NCI-H187 treated with DMSO at 0.1 percent for 48 hours (cell line): ENCODE measurements at regions not wholly inside any gene's neighbourhood (a gene's known extent, or its start where the extent isn't known, plus 50 kb on each side); places are given as distances from the start of the nearest gene placed in this dataset.

Source experiments
- DNase-seq: peaks from one replicate; lab custom pipeline; 2025; lab: John Stamatoyannopoulos, UW

GRCh38 chr20:10806539-10806938 is 132.7 kb upstream of the JAG1 start:
- no peak for DNase-seq

DNA sequence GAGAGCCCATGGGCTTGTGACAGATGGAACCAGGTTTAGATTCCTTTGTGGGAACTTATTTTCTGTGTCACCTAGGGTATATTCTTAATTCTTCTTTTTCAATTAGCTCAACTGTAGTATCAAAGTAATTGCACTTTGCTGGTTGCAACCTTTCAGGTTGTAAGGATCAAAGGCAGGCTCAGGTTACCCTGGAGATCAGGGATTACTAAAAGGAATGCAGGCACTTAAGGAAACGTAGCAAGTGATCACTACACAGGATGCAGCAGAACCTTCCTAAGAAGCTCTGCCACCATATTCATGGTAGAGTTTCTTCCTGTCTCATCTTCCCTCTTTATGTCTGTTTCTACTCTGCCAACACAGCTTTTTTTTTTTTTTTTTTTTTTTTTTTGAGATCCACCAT is 133.2 kb upstream of the JAG1 start:
- DNase-seq = no peak

- DNase-seq = no peak
Measured at GRCh38 chr20:10812759-10813327, 139.0 kb upstream of the JAG1 start.

DNA sequence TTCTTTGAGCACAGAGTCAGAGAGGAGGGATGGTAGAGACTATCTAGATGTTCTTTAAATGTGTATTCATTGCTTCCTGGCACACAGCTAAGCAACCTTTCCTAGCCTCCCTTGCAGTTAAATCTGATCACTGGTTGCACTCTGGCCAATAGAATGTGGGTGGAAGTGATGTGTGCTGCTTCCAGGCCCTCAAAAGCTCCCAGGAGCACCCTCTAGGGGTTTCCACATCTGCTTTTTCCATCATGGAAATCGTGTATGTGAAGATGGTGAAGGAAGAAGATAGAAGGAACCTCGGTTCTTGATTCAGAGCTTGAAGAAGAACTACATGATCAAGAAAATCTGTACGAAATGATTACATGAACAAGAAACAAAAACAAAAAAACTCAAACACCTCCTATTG is 149.8 kb upstream of the JAG1 start:
- no peak for DNase-seq

- no peak for DNase-seq
Measured at GRCh38 chr20:10824750-10825500, 151.1 kb upstream of the JAG1 start.

DNA sequence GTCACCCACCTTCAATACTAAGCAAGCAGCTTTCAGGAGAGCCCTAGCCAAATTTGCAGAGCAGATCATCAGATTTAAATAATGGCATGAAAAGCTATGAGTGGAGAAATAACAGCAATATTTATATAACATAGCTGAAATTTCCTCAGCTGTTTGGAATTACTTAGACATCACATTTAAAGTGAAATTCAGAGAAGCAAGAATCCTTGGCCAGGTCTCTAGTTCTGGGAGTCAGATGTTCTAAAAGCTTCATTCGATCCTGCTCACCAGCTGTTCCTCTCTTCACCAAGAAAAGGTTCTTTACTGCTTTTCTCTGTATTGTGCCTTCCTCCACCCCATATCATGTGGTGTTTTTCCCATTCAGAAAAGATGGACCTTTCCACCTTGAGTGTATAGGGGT is 152.3 kb upstream of the JAG1 start:
- no peak for DNase-seq

DNA sequence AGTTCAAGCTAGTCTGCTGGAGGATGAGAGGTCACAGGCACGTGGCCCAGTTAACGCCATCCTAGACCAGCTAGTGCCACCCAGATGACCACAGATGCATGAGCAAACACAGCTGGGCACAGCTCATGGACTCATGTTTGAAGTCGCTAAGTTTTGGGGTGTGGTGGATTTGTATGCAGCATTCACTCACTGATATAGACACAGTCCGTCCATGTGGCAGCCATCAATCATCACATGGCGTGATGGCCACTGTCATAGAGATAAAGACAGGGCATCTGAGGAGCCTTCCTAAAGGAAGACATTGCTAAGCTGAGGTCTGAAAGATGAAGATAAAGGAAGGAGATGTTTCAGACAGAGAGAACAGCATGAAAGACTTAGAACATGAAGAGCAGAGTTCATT is 154.4 kb upstream of the JAG1 start:
- no peak for DNase-seq

DNA sequence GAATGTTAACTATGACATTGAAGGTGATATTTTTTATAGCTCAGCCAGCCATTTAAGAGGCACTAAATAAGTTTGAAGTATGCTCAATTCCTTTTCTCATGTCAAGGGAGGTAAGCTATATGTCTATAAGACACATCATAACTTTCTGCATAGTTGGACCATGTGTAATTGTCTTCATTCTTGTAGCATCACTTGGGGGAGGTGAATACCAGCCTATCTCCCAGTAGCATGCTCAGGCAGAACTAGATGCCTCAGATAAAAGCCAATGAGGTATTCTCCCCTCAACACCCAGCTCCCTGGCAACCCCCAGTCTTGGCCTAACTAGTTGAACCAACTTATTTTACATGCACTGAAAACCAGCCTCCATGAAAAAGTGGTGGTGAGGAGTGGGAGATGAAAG is 158.3 kb upstream of the JAG1 start:
- no peak for DNase-seq

DNA sequence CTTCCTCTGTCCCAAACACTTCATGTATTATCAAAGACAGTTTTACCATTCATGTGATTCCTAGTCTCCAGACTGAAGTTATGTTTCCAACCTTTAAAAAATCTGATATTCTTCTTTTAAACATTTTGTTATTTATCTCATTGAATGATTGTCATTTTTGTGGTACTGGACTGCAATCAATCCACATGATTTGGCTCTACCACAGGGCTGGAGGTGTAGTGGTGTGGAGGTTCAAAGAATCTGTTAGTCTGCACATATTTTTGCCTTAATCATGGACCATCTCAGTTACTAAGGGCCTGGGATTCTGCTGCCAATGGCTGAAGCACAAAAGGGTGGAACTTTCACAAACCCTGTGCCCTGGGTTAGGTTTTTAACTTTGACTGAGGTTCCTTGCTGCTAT is 164.1 kb upstream of the JAG1 start:
- DNase-seq = no peak

- no peak for DNase-seq
Measured at GRCh38 chr20:10842116-10842515, 168.3 kb upstream of the JAG1 start.

DNA sequence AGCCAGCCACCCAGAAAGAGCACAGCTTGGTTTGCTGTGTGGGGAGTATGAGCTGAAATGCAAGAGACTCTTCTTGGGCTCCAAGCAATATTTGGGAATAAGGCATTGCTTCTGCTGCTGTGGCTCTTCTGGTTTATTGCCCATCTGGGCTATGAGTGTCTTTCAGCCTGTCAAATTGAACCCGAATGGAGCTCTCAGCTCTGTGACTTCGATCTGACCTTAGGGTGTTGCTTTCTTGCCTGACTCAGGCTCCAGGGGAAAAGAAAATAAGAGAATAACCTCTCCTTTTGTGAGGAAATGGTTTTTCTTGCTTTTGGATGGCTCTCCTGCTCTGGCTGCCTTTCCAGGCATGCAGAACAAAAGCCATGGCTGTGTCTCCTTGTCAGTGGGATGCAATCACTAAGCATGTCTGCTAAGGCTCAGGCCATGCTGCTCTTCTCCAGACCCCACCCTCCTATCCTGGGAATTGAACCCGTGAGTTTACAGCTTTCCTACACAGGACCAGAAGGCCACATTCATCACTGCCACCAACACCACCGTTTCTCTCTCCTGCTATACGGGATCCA is 169.4 kb upstream of the JAG1 start:
- DNase-seq = no peak

- no peak for DNase-seq
Measured at GRCh38 chr20:10846766-10847165, 173.0 kb upstream of the JAG1 start.

DNA sequence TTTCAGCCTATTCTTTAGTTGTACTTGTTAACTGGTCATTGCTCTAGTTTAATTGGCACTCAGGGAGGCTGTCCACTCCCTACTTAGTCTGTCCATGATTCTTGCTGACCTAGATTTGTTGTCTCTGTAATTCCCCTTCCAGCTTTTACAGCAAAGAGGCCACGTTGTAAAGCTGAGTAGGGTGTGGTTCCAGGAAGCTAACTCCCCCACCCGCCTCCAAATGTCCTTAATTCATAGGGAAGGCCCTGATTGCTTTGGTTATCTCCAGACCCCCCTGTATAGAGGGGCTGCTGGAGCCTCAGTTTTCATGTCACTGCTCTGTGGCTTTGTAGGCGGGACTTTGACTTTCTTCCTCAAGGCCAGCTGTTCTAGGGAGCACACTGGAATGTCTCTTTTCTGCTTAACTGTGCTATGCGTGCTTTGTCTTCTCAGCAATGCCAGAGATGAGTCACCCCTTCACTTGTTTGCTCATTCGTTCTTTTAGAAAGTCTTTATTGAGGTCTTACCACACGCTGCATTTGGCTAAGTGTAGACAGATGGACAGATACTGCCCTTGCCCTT is 175.1 kb upstream of the JAG1 start:
- no peak for DNase-seq

GRCh38 chr20:10853176-10853575 is 179.4 kb upstream of the JAG1 start:
- no peak for DNase-seq

DNA sequence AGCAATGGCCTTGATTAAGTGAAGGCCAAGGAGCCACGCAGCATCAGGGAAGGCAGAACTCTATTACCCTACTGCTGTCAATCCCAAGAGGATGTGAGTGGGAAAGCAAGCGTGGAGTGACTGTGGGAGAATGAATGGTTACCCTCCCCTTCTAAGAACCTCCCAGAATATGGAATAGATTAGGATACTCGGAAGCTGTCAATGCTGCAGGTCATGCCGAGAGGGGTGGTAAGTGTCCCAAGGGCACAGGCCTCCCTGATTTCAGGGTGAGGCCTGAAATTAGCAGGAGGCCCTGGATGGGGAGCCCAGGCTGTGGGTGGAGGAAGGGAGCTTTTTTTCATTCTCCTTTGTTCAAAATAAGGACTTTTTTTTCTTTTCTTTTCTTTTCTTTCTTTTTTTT is 179.9 kb upstream of the JAG1 start:
- DNase-seq = no peak

GRCh38 chr20:10854976-10855375 is 181.2 kb upstream of the JAG1 start:
- DNase-seq = no peak

- no peak for DNase-seq
Measured at GRCh38 chr20:10855778-10856177, 182.0 kb upstream of the JAG1 start.

GRCh38 chr20:10856237-10857015 is 182.6 kb upstream of the JAG1 start:
- DNase-seq = no peak

DNA sequence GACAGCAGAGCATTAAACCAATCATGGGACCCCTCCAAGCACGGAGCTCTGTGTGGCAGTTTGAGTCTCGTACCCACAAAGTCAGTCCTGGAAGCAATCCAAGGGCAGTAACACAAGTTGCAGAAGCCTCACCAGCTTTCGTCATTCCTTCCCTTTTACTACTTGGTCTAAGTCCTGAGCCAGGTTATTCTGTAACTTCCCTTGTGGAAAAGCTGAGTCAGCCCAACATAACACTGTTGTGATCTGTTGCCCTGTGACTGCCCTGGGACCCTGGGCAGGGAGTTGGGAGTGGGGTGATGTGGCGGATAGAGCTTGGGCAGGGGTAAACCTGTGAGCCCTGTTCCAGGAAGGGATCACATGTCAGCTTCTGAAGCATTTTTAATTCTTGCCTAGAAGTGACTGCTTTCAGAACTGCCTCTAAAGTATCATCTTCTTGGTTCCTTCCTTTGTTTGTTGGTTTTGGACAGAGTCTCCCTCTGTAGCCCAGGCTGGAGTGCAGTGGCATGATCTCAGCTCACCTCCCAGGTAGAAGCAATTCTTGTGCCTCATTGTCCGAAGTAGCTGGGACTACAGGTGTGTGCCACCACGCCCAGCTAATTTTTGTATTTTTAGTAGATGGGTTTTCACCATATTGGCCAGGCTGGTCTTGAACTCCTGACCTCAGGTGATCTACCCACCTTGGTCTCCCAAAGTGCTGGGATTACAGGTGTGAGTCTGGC is 183.7 kb upstream of the JAG1 start:
- no peak for DNase-seq

DNA sequence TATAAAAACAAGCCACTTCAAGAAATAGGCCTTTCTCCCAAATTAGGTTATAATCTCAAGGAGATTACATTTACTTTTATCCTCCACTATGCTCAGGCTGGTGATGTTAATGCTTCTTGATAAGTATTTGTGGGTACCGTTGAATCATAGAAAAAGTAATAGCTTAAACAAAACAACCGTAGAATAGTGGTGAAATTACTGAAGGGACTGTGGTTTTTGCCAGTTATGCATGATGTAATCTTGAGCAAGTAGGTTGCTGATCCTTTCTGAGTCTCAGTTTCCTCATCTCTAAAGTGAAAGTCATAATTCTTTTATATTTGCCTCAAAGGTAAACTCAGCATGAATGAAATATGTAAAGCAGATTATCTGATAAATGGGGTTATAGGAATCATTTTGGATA is 187.3 kb upstream of the JAG1 start:
- no peak for DNase-seq

DNA sequence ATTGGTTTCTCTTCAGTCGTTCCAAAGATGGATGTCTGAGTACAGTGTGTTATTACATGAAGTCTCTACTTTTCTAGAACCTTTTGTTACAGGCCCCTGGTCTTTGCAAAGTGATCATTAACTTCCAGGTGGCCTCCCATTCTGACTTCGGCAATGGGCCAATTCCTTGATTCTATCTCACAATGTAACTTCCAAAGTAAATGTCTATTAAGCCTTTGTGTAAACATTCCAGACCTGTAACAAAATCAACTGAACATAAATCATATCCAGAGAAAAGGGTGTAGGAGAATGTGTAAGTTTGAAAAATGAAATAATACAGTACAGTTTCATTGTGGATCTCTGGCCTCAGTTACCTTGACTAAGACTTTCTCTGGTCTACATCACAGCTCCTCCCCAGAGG is 187.8 kb upstream of the JAG1 start:
- no peak for DNase-seq
